Glutamatergic neuron (in vitro differentiated cells): ENCODE measurements at regions not wholly inside any gene's neighbourhood (a gene's known extent, or its start where the extent isn't known, plus 50 kb on each side); places are given as distances from the start of the nearest gene placed in this dataset.

Experiments used
- DNase-seq: peaks from one replicate; pipeline ENCODE4 v3.0.0; 2022
- H3K27ac Mint-ChIP-seq: one replicate; pipeline ENCODE4 v1.8.0; 2020; ENCODE audit warnings: mild to moderate bottlenecking, mixed read lengths, inconsistent platforms; ENCODE audit not compliant: unreplicated experiment
- H3K27me3 Mint-ChIP-seq: one replicate; pipeline ENCODE4 v1.8.0; 2020; ENCODE audit warnings: mild to moderate bottlenecking, moderate library complexity, mixed read lengths, inconsistent platforms; ENCODE audit not compliant: unreplicated experiment
- H3K36me3 Mint-ChIP-seq: one replicate; pipeline ENCODE4 v1.8.0; 2020; ENCODE audit warnings: mild to moderate bottlenecking, mixed read lengths, inconsistent platforms; ENCODE audit not compliant: unreplicated experiment
- H3K4me1 Mint-ChIP-seq: one replicate; pipeline ENCODE4 v1.8.0; 2020; ENCODE audit warnings: mild to moderate bottlenecking, low read depth, mixed read lengths, inconsistent platforms; ENCODE audit not compliant: unreplicated experiment
- H3K4me3 Mint-ChIP-seq: one replicate; pipeline ENCODE4 v1.8.0; 2020; ENCODE audit warnings: mild to moderate bottlenecking, mixed read lengths, inconsistent platforms; ENCODE audit not compliant: unreplicated experiment
- H3K9me3 Mint-ChIP-seq: one replicate; pipeline ENCODE4 v1.8.0; 2020; ENCODE audit warnings: mild to moderate bottlenecking, moderate library complexity, mixed read lengths, inconsistent platforms; ENCODE audit not compliant: unreplicated experiment
- CTCF ChIP-seq: fragments of 200-600 bp; sonication (generic); IDR thresholded peaks from one replicate; pipeline ENCODE4 v1.5.0; 2021; ENCODE audit not compliant: partially characterized antibody, unreplicated experiment

GRCh38 chr7:106382929-106383328, 98.1 kb upstream of the NAMPT start:
- Mint-ChIP-seq H3K27ac (no peak overlapping the region), H3K36me3 (no peaks in the 10 kb centered on the region), H3K27me3 (peaks cover 8% of the 10 kb centered on the region), H3K9me3 (peaks cover 11% of the 10 kb centered on the region), H3K4me3 (no peak overlapping the region), H3K4me1 (peaks cover 19% of the 10 kb centered on the region)
- no peak for TF ChIP-seq CTCF
- DNase-seq: no peak

- Mint-ChIP-seq H3K9me3 (peaks cover 9% of the 10 kb centered on the region), H3K27me3 (peaks cover 8% of the 10 kb centered on the region), H3K4me1 (peaks cover 19% of the 10 kb centered on the region), H3K4me3 (no peak overlapping the region), H3K36me3 (no peaks in the 10 kb centered on the region), H3K27ac (no peak overlapping the region)
- TF ChIP-seq CTCF: no peak
- no peak for DNase-seq
Observed at GRCh38 chr7:106382129-106382528, 97.3 kb upstream of the NAMPT start.

- H3K9me3 Mint-ChIP-seq: peaks cover 9% of the 10 kb centered on the region
- DNase-seq: no peak
- H3K27me3 Mint-ChIP-seq: peaks cover 8% of the 10 kb centered on the region
- TF ChIP-seq CTCF: no peak
- no peaks in the 10 kb centered on the region for H3K36me3 Mint-ChIP-seq
- peaks cover 19% of the 10 kb centered on the region for H3K4me1 Mint-ChIP-seq
- H3K27ac Mint-ChIP-seq: peak overlapping the region; percentile 1
- H3K4me3 Mint-ChIP-seq: no peak overlapping the region
Observed at GRCh38 chr7:106381252-106381651, 96.5 kb upstream of the NAMPT start.

GRCh38 chr7:106377847-106378361, 93.1 kb upstream of the NAMPT start:
- H3K27ac Mint-ChIP-seq: no peak overlapping the region
- TF ChIP-seq CTCF: no peak
- peaks cover 19% of the 10 kb centered on the region for H3K4me1 Mint-ChIP-seq
- no peaks in the 10 kb centered on the region for H3K36me3 Mint-ChIP-seq
- peaks cover 7% of the 10 kb centered on the region for H3K27me3 Mint-ChIP-seq
- no peak for DNase-seq
- no peak overlapping the region for H3K4me3 Mint-ChIP-seq
- H3K9me3 Mint-ChIP-seq: peaks cover 9% of the 10 kb centered on the region

- DNase-seq: no peak
- TF ChIP-seq CTCF: no peak
- H3K27me3 Mint-ChIP-seq: peaks cover 7% of the 10 kb centered on the region
- H3K36me3 Mint-ChIP-seq: no peaks in the 10 kb centered on the region
- no peak overlapping the region for H3K27ac Mint-ChIP-seq
- H3K9me3 Mint-ChIP-seq: peaks cover 9% of the 10 kb centered on the region
- no peak overlapping the region for H3K4me3 Mint-ChIP-seq
- peaks cover 14% of the 10 kb centered on the region for H3K4me1 Mint-ChIP-seq
Observed at GRCh38 chr7:106376026-106376799, 91.4 kb upstream of the NAMPT start.
